GM19467 (cell line): ENCODE measurements at regions not wholly inside any gene's neighbourhood (a gene's known extent, or its start where the extent isn't known, plus 50 kb on each side); places are given as distances from the start of the nearest gene placed in this dataset.

Experiments
- ATAC-seq: cut with Tn5 transposase; IDR thresholded peaks from one replicate; pipeline ENCODE4 v1.9.1; 2021; ENCODE audit warnings: mild to moderate bottlenecking, moderate library complexity; ENCODE audit not compliant: unreplicated experiment

DNA sequence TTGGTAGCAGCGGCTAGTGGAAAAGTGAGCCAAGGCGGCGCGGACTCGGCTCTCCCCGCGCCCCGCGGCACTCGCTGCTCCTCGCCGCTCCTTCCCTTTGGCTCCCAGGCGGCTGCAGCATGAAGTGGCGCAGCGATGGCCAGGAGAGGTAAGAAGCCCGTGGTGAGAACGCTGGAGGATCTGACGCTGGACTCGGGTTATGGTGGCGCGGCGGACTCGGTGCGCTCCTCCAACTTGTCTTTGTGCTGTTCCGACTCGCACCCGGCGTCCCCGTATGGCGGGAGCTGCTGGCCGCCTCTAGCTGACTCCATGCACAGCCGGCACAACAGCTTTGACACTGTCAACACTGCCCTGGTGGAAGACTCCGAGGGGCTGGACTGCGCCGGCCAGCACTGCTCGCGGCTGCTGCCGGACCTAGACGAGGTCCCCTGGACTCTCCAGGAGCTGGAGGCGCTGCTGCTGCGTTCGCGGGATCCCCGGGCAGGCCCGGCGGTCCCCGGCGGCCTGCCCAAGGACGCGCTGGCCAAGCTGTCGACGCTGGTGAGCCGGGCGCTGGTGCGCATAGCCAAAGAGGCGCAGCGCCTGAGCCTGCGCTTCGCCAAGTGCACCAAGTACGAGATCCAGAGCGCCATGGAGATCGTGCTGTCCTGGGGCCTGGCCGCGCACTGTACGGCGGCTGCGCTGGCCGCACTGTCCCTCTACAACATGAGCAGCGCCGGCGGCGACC, 225.6 kb upstream of the CRY1 start:
- ATAC-seq = no peak

DNA sequence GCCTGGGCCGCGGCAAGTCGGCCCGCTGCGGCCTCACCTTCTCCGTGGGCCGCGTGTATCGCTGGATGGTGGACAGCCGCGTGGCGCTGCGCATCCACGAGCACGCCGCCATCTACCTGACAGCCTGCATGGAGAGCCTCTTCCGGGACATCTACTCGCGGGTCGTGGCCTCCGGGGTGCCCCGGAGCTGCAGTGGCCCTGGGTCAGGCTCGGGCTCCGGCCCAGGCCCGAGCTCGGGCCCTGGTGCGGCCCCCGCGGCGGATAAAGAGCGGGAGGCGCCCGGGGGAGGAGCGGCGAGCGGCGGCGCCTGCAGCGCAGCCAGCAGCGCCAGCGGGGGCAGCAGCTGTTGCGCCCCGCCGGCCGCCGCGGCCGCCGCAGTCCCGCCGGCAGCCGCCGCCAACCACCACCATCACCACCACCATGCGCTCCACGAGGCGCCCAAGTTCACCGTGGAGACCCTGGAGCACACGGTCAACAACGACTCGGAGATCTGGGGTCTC, 226.2 kb upstream of the CRY1 start:
- no peak for ATAC-seq

DNA sequence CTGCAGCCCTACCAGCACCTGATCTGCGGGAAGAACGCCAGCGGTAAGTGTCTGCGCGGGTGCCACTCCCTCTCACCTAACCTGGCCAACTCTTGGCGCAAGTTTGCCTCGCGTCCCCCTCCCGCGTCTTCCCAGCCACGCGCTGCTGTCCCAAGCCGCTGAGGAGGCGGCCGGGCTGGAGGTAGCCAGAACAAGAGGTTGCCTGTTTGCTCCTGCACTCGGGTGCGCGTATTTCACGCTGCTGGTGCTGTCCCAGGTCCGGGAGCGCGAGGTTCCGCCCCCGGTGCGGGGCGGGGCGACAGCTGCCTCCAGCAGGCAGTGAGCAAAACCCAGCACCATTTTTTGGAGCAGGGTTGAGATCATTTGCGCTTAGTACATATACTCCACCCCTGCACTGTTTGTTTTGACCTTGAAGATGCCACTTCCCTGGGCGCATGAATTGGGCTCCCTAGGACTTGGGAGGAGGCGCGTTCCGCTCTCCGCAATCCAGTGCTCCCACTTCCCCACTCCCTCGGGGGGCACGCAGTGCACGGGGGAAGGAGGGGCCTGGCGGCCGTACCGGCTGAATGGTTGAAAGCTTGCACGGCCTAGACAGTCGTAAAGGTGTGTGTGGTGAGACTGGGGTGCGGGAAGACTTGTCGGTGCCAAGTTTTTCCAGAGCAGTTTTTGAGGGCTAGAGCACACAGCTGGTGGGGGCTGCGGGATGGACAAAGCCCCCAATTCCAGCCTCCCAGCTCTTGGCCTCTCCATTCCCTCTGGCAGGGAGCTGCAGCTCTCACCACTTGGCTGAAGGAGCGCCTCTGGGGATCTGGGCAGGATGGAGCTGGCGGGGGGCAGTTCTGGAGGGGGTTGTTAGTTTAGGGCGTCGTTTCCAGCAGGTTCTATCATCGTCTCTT, 226.9 kb upstream of the CRY1 start:
- ATAC-seq = no peak

DNA sequence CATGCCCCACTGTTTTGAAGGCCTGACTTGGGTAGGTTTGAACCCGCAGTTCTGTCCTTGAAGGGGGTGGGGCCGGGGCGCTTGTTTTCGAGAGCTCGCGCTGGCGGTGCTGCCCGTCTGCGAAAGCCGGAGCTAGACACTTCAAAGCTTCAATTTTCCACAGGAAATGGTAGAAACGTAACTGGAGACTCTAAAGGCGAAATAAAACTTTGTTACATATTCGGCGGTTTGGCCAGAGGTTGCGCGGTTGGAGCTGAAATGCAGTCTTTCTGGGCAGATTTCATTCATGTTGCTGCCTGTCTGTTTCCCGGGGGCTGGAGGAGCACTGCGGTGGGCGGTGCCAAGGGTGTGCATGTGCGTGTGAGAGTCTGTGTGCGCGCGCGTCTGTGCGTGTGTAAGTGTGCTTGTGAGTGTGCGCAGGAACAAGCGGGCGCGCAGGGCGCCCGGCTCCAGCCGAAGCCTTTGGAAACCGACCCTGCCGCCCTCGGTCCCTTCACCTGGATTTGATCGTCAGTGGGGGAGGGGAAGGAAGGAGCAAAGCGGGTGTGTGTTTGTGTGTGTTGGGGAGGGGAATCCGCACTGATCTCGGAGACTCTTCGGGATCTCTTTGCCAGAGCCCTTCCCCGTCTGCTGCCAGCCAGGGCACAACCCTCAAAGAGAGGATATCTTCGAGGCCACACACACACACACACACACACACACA, 227.7 kb upstream of the CRY1 start:
- no peak for ATAC-seq

DNA sequence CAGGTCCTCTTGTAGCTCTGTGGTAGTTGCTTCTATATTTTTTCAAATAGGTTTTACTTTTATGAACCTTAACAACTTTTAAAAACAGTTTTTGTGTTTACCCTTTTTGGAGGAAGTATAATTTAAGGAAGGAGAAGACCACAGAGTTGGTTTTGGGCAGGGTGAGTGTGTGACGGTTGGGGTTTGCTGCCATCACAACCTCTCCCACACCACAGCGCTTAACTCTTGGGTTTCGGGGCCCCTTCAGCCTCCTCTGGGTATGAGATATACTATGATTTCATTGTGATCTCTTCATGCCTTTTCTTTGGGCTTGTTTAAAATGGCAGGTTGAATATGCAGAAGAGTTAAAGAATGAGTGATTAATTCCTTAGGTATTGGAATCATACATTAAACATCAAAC, 228.7 kb upstream of the CRY1 start:
- ATAC-seq = no peak

DNA sequence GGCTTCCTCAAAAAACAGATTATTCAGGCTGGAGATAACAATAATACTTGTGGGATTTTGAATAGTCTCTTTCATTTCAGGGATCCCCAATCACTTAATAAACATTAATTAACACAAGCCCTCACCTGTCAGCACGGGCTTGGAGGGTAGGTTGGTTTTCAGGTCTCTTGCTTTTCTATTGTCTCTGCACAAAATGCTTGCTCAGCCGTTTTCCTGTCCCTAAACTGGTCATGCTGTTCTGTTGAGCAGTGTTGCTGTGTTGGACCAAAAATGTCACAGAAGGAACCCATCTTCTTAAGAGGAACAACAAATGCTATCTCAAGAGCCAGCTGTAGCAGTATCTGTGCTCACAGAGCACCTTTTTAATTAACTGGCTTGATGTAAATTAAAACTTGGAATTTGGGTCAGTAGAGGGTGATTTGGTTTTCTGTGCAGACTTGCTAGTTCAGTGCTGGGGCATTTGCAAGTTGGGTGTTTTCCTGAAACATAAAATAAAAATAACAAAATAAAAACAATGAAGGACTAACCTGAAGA, 231.8 kb upstream of the CRY1 start:
- ATAC-seq = no peak

DNA sequence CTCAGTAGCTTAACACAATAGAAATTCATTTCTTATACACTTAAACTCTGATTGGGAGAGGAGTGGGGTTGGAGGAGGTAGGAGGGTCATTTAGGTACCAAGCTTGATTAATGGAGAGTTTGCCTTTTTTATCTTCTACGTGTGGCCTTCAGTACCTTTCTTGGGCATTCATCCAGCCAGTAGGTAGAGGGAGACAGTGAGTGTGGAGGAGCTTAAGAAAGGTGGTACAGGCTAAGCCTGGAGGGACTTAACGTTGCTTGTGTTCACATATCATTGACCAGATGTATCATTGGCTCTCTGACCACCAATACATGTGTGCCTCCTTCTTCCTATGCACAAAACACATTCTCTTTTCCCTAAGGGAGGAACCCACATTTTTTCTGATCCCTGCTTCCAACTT, 232.9 kb upstream of the CRY1 start:
- ATAC-seq = no peak

DNA sequence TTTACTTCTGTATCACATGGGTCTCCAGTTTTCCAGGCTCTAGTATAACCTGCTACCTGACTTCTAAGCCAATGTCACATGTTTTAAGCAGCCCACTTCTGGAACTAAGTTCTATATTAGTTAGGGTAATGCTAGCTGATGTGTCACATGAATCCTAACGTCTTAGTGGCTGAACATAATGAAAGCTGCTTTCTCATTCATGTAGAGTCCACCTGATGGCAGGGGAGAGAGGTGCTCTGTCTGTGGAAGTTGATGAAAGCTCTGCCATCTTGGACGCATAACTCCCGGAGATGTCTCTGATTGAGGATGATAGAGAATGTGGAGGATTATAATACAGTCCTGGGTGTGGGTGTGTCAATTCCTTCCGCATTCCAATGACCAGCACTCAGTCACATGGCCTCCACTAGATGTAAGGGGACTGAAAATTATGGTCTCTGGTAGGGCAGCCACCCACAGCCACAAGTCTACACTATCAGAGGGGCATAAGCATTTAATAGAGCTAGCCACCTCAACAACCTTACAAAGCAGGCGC, 234.4 kb upstream of the CRY1 start:
- no peak for ATAC-seq

DNA sequence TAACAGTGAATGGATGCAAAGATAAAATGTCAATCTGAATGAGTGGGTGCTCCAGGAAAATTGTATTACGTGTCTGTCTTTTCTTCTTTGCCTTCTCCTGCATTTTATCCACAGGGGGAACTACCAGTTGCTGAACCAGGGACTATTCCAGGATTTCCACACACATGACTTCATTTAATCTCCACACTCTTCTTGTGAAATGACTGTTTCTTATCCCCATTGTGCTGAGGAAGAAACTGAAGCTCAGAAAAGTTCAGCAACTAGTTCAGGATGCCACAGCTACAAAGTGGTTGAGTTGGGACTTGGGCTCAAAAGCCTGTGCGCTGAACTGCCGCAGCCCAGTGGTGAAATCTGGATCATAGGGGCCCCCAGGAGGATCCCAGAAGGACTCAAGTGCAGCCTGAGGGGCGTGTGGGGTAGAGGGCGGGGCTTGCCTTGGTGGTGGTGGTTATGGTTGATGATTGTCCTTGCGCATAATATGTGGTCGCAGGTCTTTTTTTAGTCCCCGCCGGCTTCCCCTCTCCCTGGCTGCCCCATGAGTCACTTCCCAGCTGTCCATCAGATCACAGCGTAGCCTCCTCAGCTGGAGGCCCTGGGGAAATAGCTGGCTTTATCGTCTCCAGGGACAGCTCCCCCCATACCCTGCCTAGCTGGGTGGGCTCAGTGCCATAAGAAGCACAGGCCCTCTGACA, 235.2 kb upstream of the CRY1 start:
- no peak for ATAC-seq

DNA sequence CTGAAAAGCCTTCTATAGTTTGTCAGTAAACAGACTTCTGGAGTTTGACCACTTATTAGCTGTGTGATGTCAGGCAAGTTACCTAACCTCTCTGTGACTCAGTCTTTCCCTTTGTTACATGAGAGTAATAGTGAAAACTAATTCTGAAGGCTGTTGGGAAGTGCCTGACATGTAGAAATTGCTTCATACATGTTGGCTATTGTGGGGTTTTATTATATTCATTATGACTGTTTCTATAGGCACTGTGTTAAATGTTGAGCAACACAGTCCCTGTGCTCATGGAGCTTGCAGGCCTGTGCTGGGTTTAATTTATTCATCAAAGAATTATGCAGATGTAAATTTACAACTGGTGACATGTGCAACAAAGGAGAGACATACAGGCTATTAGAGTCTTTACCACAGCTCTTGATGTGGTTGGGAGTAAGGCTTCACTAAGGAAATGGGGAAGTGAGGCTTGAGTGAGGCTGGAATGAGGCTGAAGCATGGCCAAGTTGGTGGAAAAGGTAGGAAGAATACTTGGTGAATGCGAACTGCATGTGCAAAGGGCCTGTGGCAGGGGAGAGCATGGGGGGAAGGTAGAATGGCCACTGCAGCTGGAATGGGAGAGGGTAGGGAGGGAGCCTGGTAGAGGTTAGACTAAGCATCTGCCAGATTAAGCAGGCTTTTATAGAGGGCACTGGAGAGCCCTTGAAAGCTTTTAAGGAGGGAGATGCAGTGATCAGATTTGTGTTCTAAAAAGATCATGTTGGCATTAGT, 236.4 kb upstream of the CRY1 start:
- no peak for ATAC-seq

DNA sequence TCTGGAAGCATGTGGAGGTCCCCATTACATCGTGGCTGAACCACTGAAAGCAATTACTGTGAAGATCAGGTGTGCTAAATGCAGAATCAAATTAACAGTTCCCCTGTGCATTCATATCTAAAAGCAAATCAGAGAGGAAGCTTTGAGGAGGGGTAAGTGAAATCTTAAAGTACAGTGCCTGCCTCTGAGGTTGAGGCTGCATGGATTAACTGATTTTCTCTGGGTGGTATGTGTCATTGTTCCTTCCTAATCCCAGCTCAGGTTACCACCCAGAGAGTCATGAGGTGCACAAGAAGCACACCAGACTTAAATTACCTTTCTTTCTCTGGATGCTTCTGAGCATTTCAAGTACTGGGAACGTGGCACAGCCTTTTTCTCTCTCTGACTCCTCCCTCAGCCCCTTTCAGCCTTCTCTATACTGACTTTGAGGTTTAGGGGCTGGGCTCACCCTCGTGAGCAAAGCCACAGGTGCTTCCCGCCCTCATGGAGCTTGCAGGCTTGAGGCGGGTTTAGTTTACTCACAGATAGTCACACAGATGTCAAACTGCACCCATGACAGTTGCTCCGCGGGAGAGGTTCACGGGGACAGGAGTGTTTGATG, 237.6 kb upstream of the CRY1 start:
- ATAC-seq = no peak

DNA sequence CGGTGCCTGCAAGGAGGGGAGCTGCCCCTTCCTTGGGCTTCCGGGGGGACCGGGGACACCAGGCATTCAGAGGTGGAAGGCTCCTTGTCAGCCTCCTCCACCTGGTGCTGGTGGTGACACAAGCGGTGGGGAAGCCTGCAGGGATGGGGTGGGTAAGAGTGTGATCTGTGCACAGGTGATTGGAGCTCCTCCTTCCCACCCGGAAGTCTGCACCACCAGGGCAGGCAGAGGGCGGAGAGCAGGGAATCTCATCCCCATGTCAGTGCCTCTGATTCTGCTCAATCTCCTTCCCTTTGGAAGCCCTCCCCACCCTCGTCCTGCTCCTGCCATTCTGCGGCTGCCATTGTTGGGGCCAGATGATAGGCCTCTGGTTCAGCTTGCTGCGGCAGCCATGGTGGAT, 238.1 kb upstream of the CRY1 start:
- ATAC-seq = no peak

DNA sequence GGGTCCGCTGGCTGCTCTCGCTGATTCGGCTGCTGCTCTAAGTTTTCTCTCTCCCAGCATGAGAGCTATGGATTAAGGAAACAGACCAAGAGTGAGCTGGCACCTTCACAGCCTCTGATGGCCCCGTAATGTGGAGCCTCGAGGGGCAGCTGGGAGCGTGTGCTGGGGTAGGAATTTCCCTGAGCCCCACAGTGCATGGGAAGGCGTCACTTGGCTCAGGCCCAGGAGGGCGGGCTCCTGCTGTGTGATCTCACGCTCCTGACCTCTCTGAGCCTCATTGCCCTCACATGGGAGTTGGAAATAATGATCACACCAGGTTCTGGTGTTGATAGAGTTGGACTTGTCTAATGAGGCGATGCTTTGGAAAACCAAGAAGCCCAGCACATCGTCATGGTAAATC, 238.6 kb upstream of the CRY1 start:
- ATAC-seq = no peak

DNA sequence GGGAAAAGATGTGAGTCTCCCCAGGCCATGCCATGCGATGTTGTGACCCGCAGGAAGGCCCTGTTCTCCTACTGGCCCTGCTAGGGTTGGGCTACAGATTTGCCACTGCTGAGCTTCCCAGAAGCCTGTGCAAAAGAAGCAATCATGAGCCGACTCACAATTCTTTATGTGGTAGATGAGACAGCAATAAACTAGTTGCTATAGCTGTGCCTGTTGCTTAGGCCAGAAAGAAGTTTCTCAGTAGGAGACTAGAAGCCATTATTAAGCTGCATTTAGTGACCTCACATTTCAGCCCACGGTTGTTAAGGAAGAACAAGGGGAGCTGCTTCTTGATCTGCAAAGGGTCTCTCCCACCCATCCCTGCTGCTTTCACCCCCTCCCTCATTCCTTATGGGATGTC, 239.4 kb upstream of the CRY1 start:
- no peak for ATAC-seq

DNA sequence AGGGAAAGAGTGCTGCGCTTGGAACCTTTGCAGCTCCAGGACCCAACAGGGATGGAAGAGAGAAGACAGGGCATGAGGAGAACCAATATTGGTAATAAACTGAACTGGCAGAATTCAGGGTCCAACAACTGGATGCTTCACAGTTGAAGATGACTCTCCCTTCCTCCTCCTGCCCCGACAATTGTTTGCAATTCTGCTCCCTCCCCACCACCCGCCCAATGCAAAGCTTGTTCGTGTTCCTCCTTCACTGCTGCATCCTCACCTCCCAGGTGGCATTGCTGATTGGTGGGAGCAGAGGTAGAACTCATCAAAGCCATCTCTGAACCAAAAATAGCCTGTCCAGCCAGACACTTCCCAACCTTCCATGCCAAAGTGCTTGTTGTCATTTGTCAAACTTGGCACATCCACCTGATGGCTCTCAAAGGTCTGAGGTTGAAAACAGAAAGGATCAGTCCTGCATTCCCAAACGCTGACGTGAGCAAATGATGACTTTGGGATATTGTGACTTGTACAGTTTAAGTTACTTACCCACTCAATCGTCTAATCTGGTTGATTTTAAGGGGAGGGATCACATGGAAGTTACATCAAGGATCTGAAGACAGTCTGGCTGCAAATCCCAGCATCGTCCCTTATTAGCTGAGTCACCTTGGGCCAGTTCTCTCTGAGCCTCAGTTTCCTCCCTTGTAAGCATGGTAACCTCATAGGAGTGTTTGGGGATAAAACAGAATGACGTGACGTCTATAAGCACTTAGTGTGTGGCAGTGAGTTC, 242.6 kb upstream of the CRY1 start:
- no peak for ATAC-seq

DNA sequence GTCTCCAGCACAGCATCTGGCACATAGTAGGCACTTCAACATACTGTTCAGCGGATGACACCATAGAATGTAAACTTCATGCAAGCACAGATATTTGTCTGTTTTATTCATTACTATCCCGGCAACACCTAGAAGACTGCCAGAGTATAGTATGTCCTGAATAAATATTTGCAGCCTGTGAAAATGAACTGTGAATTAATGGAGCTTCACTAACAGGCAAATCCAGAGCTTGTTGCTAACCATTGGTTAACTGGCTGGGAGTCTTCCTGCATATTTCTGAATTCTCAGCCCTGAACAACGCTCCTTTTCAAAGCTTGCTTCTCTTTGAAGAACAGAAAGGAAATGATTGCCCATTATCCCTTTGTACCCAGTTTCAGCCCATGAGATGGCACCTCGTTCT, 243.3 kb upstream of the CRY1 start:
- no peak for ATAC-seq

DNA sequence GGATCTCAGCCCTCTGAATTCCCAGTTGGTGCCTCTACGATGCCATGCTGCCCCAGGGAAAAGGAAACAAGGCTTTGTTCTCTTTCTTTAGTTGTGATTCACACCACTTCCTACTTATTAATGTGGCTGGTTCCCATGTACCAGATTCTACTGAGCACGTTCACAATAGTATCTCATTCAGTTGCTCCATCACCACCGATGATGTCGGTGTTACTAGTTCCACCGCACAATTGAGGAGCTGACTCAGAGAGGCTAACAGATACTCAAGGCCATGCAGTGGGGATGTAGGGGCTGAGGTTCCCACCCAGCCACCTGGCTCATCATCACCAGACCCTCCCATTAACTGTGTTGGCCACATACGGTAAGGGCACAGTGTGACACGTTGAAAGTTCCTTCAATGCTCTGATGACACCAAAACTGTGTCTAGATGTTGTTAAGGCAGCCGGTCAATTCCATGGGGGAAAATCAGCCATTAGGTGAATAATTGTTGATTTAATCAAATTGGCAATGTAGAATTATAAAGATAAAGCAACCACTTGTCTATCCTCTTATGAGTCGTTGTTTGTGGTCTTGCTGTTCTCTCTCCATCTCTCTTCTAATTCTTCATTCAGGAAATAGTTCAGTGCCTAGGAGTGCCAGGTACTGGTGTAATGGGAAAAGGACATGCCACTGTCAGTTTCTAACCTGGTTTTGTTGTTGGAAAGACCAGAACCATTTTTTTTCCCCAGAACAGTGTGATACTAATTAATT, 244.2 kb upstream of the CRY1 start:
- ATAC-seq = no peak

DNA sequence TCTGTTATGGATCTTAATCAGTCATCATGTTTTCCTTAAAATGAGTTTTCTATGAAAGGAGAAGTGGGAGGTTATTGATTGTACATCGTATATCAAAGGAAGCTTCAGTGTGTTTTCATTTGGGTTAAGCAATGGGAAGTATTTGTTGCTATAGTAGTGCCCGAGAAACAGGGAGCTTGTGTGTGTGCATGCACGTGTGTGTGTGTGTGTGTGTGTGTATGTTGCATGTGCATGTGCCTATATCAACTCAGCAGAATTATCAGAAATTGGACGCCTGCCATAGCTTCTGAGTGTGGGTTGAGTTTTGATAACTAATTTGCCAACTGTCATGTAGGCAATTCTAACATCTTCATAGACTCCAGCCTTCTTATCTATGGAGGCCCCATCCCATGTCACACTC, 246.1 kb upstream of the CRY1 start:
- no peak for ATAC-seq
